Fibroblast of lung (primary cell): ENCODE measurements at regions not wholly inside any gene's neighbourhood (a gene's known extent, or its start where the extent isn't known, plus 50 kb on each side); places are given as distances from the start of the nearest gene placed in this dataset.

Experiments
- DNase-seq, 2 donors: peaks; one replicate each; pipeline versions ENCODE4 v3.0.0 to v3.0.0-alpha.2; 2010; ENCODE audit warnings: low read depth in 2 of 2
- H2AFZ ChIP-seq: 2 replicates; pipeline ENCODE4 v1.5.1; 2012; ENCODE audit warnings: low read length, control low read depth, inconsistent platforms
- H3K27ac ChIP-seq: 2 replicates; pipeline ENCODE4 v1.5.1; 2011; ENCODE audit warnings: low read length, control low read depth; ENCODE audit not compliant: insufficient read depth
- H3K27me3 ChIP-seq: 2 replicates; pipeline ENCODE4 v1.5.1; 2011; ENCODE audit warnings: mild to moderate bottlenecking, low read length; ENCODE audit not compliant: control insufficient read depth, insufficient read depth
- H3K36me3 ChIP-seq: 2 replicates; pipeline ENCODE4 v1.5.1; 2011; ENCODE audit warnings: low read length; ENCODE audit not compliant: control insufficient read depth, insufficient read depth
- H3K4me1 ChIP-seq: 2 replicates; pipeline ENCODE4 v1.5.1; 2011; ENCODE audit warnings: low read length; ENCODE audit not compliant: control insufficient read depth, insufficient read depth; ENCODE audit errors: extremely low read depth
- H3K4me2 ChIP-seq: 2 replicates; pipeline ENCODE4 v1.5.1; 2011; ENCODE audit warnings: low read length, control low read depth; ENCODE audit not compliant: insufficient read depth; ENCODE audit errors: extremely low read depth
- H3K4me3 ChIP-seq, 4 experiments: fragments of 200-600 bp in 1 of 4; sonication (generic) in 1 of 4; replicated peaks in 1 of 4; 2 replicates each; pipeline ENCODE4 v1.5.1; 2011 to 2016; ENCODE audit warnings: low read length in 4 of 4, low read depth in 3 of 4, mild to moderate bottlenecking in 3 of 4, control low read depth in 2 of 4, inconsistent platforms in 1 of 4, mixed read lengths in 1 of 4; ENCODE audit not compliant: insufficient read depth in 1 of 4; ENCODE audit errors: control extremely low read depth in 1 of 4
- H3K79me2 ChIP-seq: 2 replicates; pipeline ENCODE4 v1.5.1; 2012; ENCODE audit warnings: mild to moderate bottlenecking, low read length, inconsistent platforms; ENCODE audit not compliant: control insufficient read depth, insufficient read depth
- H3K9ac ChIP-seq: 2 replicates; pipeline ENCODE4 v1.5.1; 2011; ENCODE audit warnings: mild to moderate bottlenecking, low read length, control low read depth; ENCODE audit not compliant: insufficient read depth
- H3K9me3 ChIP-seq: 2 replicates; pipeline ENCODE4 v1.5.1; 2012; ENCODE audit warnings: low read depth, low read length; ENCODE audit not compliant: control insufficient read depth, insufficient read depth
- H4K20me1 ChIP-seq: 2 replicates; pipeline ENCODE4 v1.5.1; 2011; ENCODE audit warnings: low read length; ENCODE audit not compliant: control insufficient read depth, insufficient read depth; ENCODE audit errors: extremely low read depth
- EZH2 ChIP-seq: IDR thresholded peaks from 2 replicates; pipeline ENCODE4 v1.5.1; 2012; ENCODE audit warnings: low read length, control low read depth, mild to moderate bottlenecking; ENCODE audit errors: missing control alignments
- TF ChIP-seq, protein P1 (sequence below), 2 donors: IDR thresholded peaks in 1 of 2; conservative IDR thresholded peaks in 1 of 2; 1 replicate in 1 of 2; 2 replicates in 1 of 2; pipeline ENCODE4 v1.5.1; 2011 to 2012; ENCODE audit warnings: low read length in 2 of 2, control low read depth in 1 of 2, inconsistent platforms in 1 of 2, low read depth in 1 of 2, mild to moderate bottlenecking in 1 of 2

DNA sequence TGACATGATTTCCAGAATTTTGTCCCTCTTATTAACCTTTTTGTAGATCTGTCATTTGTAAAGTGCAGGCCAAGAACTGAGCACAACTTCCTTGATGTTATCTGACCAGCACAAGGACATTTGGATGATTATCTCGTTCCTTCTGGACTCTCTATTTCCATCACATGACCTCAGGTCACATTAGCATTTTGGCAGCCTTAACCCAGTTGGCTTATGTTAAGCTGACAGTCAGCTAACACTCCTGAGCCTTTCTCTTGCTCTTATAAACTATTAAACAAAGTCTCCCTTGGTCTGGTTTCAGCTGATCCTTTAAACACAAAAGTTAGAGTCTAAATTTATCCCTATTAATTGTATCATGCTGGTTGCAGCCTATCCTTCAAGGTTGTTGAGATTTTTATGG, 167.2 kb upstream of the RBBP8 start:
- H3K27ac ChIP-seq: no peak overlapping the region
- H3K79me2 ChIP-seq: no peaks in the 10 kb centered on the region
- no peak overlapping the region for H3K9ac ChIP-seq
- peak; percentile 3 to 9 for DNase-seq
- no peaks in the 10 kb centered on the region for H3K27me3 ChIP-seq
- no peak overlapping the region for H2AFZ ChIP-seq
- no peaks in the 10 kb centered on the region for H4K20me1 ChIP-seq
- no peak overlapping the region for H3K4me2 ChIP-seq
- no peaks in the 10 kb centered on the region for H3K36me3 ChIP-seq
- no peak overlapping the region for H3K4me3 ChIP-seq
- no peaks in the 10 kb centered on the region for H3K9me3 ChIP-seq
- no peak for TF ChIP-seq EZH2
- TF ChIP-seq, protein P1, sequence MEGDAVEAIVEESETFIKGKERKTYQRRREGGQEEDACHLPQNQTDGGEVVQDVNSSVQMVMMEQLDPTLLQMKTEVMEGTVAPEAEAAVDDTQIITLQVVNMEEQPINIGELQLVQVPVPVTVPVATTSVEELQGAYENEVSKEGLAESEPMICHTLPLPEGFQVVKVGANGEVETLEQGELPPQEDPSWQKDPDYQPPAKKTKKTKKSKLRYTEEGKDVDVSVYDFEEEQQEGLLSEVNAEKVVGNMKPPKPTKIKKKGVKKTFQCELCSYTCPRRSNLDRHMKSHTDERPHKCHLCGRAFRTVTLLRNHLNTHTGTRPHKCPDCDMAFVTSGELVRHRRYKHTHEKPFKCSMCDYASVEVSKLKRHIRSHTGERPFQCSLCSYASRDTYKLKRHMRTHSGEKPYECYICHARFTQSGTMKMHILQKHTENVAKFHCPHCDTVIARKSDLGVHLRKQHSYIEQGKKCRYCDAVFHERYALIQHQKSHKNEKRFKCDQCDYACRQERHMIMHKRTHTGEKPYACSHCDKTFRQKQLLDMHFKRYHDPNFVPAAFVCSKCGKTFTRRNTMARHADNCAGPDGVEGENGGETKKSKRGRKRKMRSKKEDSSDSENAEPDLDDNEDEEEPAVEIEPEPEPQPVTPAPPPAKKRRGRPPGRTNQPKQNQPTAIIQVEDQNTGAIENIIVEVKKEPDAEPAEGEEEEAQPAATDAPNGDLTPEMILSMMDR (conservative IDR thresholded peaks at IDR 0.05 in 1 of 2, IDR thresholded peaks at IDR 0.05 in 1 of 2; ENCODE audit: low read depth in 1 of 2, low read length in 2 of 2): no peak
- no peaks in the 10 kb centered on the region for H3K4me1 ChIP-seq

- Histone ChIP-seq H3K79me2 (no peaks in the 10 kb centered on the region), H3K4me1 (no peaks in the 10 kb centered on the region), H2AFZ (no peak overlapping the region), H3K36me3 (no peaks in the 10 kb centered on the region), H4K20me1 (no peaks in the 10 kb centered on the region), H3K4me3 (no peak overlapping the region), H3K9ac (no peak overlapping the region), H3K27me3 (no peaks in the 10 kb centered on the region), H3K27ac (no peak overlapping the region), H3K9me3 (no peaks in the 10 kb centered on the region), H3K4me2 (no peak overlapping the region)
- DNase-seq: no peak
- TF ChIP-seq EZH2: no peak
- TF ChIP-seq, protein P1 (conservative IDR thresholded peaks at IDR 0.05 in 1 of 2, IDR thresholded peaks at IDR 0.05 in 1 of 2; ENCODE audit: low read depth in 1 of 2, low read length in 2 of 2): no peak
Measured at GRCh38 chr18:22767653-22768052, 165.5 kb upstream of the RBBP8 start.

DNA sequence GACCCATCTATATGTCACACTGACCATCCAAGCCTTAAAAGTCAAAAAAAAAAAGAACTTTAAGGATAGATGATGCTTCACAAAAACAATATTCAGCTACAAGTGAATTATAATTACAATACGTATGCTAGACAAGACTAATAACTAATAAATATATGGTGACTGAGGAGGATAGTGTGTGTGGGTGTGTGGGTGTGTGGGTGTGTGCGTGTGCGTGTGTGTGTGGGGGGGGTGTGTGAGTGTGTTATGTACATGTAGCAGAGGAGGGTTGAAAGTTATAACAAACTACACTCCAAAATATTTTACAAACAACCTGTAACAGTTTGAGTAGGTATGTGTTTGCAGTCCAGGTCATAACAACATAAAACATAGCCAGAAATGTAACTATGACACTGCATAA, 159.2 kb upstream of the RBBP8 start:
- H3K9me3 ChIP-seq: no peaks in the 10 kb centered on the region
- H3K36me3 ChIP-seq: no peaks in the 10 kb centered on the region
- no peak overlapping the region for H3K27ac ChIP-seq
- peaks cover 3% of the 10 kb centered on the region for H3K27me3 ChIP-seq
- no peak overlapping the region for H3K9ac ChIP-seq
- no peaks in the 10 kb centered on the region for H3K79me2 ChIP-seq
- TF ChIP-seq EZH2: no peak
- TF ChIP-seq, protein P1 (conservative IDR thresholded peaks at IDR 0.05 in 1 of 2, IDR thresholded peaks at IDR 0.05 in 1 of 2; ENCODE audit: low read depth in 1 of 2, low read length in 2 of 2): no peak
- no peaks in the 10 kb centered on the region for H3K4me1 ChIP-seq
- H4K20me1 ChIP-seq: no peaks in the 10 kb centered on the region
- H2AFZ ChIP-seq: no peak overlapping the region
- no peak overlapping the region for H3K4me3 ChIP-seq
- no peak for DNase-seq
- no peak overlapping the region for H3K4me2 ChIP-seq
